ENCODE measurements at regions not wholly inside any gene's neighbourhood (a gene's known extent, or its start where the extent isn't known, plus 50 kb on each side); places are given as distances from the start of the nearest gene placed in this dataset.

- DNase-seq (ENCODE audit: low spot score): no peak
- TF ChIP-seq, protein P1, sequence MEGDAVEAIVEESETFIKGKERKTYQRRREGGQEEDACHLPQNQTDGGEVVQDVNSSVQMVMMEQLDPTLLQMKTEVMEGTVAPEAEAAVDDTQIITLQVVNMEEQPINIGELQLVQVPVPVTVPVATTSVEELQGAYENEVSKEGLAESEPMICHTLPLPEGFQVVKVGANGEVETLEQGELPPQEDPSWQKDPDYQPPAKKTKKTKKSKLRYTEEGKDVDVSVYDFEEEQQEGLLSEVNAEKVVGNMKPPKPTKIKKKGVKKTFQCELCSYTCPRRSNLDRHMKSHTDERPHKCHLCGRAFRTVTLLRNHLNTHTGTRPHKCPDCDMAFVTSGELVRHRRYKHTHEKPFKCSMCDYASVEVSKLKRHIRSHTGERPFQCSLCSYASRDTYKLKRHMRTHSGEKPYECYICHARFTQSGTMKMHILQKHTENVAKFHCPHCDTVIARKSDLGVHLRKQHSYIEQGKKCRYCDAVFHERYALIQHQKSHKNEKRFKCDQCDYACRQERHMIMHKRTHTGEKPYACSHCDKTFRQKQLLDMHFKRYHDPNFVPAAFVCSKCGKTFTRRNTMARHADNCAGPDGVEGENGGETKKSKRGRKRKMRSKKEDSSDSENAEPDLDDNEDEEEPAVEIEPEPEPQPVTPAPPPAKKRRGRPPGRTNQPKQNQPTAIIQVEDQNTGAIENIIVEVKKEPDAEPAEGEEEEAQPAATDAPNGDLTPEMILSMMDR (IDR thresholded peaks at IDR 0.05; ENCODE audit: extremely low read depth, missing control alignments): no peak
Observed at GRCh38 chr21:43325036-43325435, 101.9 kb downstream of the SIK1 start.

GRCh38 chr21:43324596-43324995 lies 102.3 kb downstream of the SIK1 start:
- no peak for DNase-seq (ENCODE audit: low spot score)
- TF ChIP-seq, protein P1 (IDR thresholded peaks at IDR 0.05; ENCODE audit: extremely low read depth, missing control alignments): no peak

GRCh38 chr21:43323244-43324005 lies 103.5 kb downstream of the SIK1 start:
- TF ChIP-seq, protein P1 (IDR thresholded peaks at IDR 0.05; ENCODE audit: extremely low read depth, missing control alignments): no peak
- no peak for DNase-seq (ENCODE audit: low spot score)

- no peak for DNase-seq (ENCODE audit: low spot score)
- TF ChIP-seq, protein P1 (IDR thresholded peaks at IDR 0.05; ENCODE audit: extremely low read depth, missing control alignments): no peak
Observed at GRCh38 chr21:43322805-43323204, 104.1 kb downstream of the SIK1 start.

DNA sequence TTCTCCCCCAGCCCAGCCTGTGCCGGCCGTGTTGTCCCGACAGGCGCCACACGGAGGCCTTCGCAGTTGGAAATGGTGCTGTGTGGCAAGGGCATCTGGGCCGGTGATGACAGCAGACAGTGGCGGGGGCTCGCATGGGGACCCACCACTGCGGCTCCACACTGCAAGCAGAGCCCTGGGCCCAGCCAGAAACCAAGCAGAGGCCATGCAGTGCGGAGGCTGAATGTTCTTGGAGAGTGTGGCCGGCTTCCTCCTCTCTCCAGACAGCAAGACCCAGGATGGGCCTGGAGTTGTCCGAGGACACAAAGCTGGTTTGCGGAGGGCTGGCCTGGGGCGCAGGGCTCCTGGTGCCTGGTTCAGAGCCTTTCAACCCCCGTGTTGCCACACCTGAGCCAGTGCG lies 104.6 kb downstream of the SIK1 start:
- TF ChIP-seq, protein P1 (IDR thresholded peaks at IDR 0.05; ENCODE audit: extremely low read depth, missing control alignments): no peak
- DNase-seq (ENCODE audit: low spot score): no peak

DNA sequence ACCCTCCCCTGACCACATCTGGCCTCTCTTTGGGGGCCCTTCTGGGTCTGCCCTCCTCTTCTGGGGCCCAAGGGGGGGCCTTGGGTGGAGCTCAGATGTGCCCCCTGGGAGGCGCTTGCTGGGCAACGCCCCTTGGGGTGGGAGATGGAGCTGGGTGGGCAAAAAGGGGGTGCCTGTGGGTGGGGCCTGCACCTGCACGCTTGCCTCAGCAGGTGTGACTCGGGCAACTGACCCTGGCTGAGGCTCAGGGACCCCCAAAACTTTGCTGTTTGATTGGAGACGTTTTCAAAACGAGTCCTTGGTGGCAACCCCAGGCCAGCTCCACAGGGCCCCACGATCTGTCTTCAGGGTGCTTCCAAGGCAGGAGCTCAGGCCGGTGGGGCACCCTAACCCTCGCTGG lies 105.3 kb downstream of the SIK1 start:
- TF ChIP-seq, protein P1 (IDR thresholded peaks at IDR 0.05; ENCODE audit: extremely low read depth, missing control alignments): no peak
- no peak for DNase-seq (ENCODE audit: low spot score)

DNA sequence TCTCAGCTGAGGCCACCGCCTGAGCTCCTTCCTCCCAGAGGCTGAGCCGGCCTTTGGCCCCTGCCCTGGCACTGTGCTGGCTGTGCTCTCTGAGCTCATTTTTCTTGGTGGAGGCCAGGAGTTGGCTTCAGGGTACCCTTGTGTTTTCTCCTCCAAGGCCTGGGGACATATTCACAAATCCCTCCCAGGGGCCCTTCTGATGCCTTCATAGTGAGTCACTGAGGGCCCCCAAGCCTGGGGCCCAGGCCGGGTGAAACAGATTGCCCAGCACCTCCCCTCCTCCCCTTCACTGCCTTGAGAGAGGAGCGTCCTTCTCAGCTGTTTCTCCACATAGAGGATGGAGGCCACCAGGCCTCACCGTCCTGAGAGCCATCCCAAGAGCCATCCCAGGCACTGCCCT lies 105.8 kb downstream of the SIK1 start:
- TF ChIP-seq, protein P1 (IDR thresholded peaks at IDR 0.05; ENCODE audit: extremely low read depth, missing control alignments): no peak
- no peak for DNase-seq (ENCODE audit: low spot score)
